ENCODE measurements at regions not wholly inside any gene's neighbourhood (a gene's known extent, or its start where the extent isn't known, plus 50 kb on each side); places are given as distances from the start of the nearest gene placed in this dataset.

GRCh38 chr2:57597940-57598339 lies 448.7 kb upstream of the VRK2 start:
- no peaks in the 10 kb centered on the region; the same call in 1 of the 2 replicates for H3K23me2 ChIP-seq (ENCODE audit: low read depth, low read length)
- no peak for DNase-seq (ENCODE audit: low read depth in 1 of 2, low spot score in 2 of 2)
- H3K27ac ChIP-seq (ENCODE audit: low read depth, low read length): no peak overlapping the region
- no peaks in the 10 kb centered on the region for H4K20me1 ChIP-seq (replicated peaks in 1 of 2; ENCODE audit: control insufficient read depth in 1 of 2, insufficient read depth in 2 of 2, low read length in 2 of 2)
- no peak overlapping the region for H3K4ac ChIP-seq (replicated peaks; ENCODE audit: insufficient read length, low read depth, low read length)
- H2AK5ac ChIP-seq (ENCODE audit: low read depth, low read length): no peak overlapping the region
- 70% methylated on average over 1 of the region's 1 CpG; no CpG with 5 or more reads in 1 of the 2 experiments for WGBS, 2 experiments (ENCODE audit: extremely low coverage in 1 of 2, insufficient coverage in 1 of 2, insufficient read length in 1 of 2, insufficient replicate concordance in 2 of 2, low coverage in 1 of 2, low lambda C conversion rate in 2 of 2, missing lambda C conversion rate in 1 of 2)
- FAIRE-seq: no peak
- no peak overlapping the region for H4K8ac ChIP-seq (ENCODE audit: extremely low read depth, insufficient read depth, low read length)
- H2BK5ac ChIP-seq (ENCODE audit: low read depth, low read length): no peak overlapping the region
- no peaks in the 10 kb centered on the region for H3K27me3 ChIP-seq (replicated peaks in 1 of 4; ENCODE audit: control insufficient read depth in 3 of 4, extremely low read depth in 1 of 4, insufficient read depth in 3 of 4, low read length in 3 of 4)
- H3K23ac ChIP-seq (ENCODE audit: insufficient read length): no peak overlapping the region
- no peak overlapping the region for H3K18ac ChIP-seq (ENCODE audit: extremely low read depth, low read length)
- no peaks in the 10 kb centered on the region for H3K79me2 ChIP-seq (ENCODE audit: control insufficient read depth in 1 of 2, insufficient read depth in 2 of 2, low read length in 2 of 2)
- no peak overlapping the region for H3K9ac ChIP-seq (replicated peaks in 1 of 4; ENCODE audit: extremely low read depth in 1 of 4, low read depth in 3 of 4, low read length in 3 of 4)
- no peak overlapping the region for H4K91ac ChIP-seq (replicated peaks; ENCODE audit: insufficient read length, low read length)
- H2BK120ac ChIP-seq (replicated peaks; ENCODE audit: low read depth, low read length): no peak overlapping the region
- H3K4me3 ChIP-seq (ENCODE audit: extremely low read depth in 1 of 4, insufficient read depth in 2 of 4, low read depth in 3 of 4, low read length in 4 of 4): no peak overlapping the region
- H3K14ac ChIP-seq (ENCODE audit: insufficient read length): no peak overlapping the region
- no peak overlapping the region for H3K4me2 ChIP-seq (ENCODE audit: insufficient read depth in 1 of 2, low read depth in 2 of 2, low read length in 2 of 2)
- peaks cover 0 to 7% (median 0%) of the 10 kb centered on the region in 4 experiments; a peak in 1 of 7 replicates for H3K4me1 ChIP-seq (replicated peaks in 1 of 4; ENCODE audit: control insufficient read depth in 3 of 4, insufficient read depth in 4 of 4, low read length in 3 of 4)
- no peak overlapping the region for H2BK15ac ChIP-seq (ENCODE audit: low read length)
- no peak overlapping the region for H3K56ac ChIP-seq (replicated peaks; ENCODE audit: insufficient read length, low read depth, low read length)
- no peaks in the 10 kb centered on the region for H3K9me3 ChIP-seq (ENCODE audit: insufficient read depth in 2 of 2, low read depth in 1 of 2, low read length in 1 of 2)
- no peaks in the 10 kb centered on the region for H3K36me3 ChIP-seq (ENCODE audit: control insufficient read depth in 2 of 4, insufficient read depth in 4 of 4, low read length in 3 of 4)
- no peak overlapping the region for H2BK12ac ChIP-seq (ENCODE audit: low read depth, low read length)
- TF ChIP-seq TAF1 (IDR thresholded peaks at IDR 0.05; ENCODE audit: low read depth, low read length) (no peak), POLR2A (IDR thresholded peaks at IDR 0.05; ENCODE audit: control extremely low read depth in 1 of 2, low read depth in 2 of 2, low read length in 2 of 2) (no peak), TCF12 (IDR thresholded peaks at IDR 0.05; ENCODE audit: low read depth, low read length) (no peak), SP4 (IDR thresholded peaks at IDR 0.05; ENCODE audit: low read length) (no peak), RAD21 (IDR thresholded peaks at IDR 0.05 in 1 of 2, conservative IDR thresholded peaks at IDR 0.05 in 1 of 2; ENCODE audit: low read depth in 2 of 2, low read length in 2 of 2) (0 out of 4 replicates have a peak, but pooled peaks of 1 of the 2 experiments have one; percentile 2), TBP (IDR thresholded peaks at IDR 0.05; ENCODE audit: low read depth, low read length) (no peak)
- H2AFZ ChIP-seq (ENCODE audit: low read length): no peak overlapping the region
- no peak overlapping the region for H4K5ac ChIP-seq (ENCODE audit: insufficient read length, low read depth, low read length)
- POLR2A ChIA-PET (ENCODE audit: partially characterized antibody): no interaction called here
- no peaks in the 10 kb centered on the region for H3K79me1 ChIP-seq (ENCODE audit: low read depth, low read length)
- CTCF ChIA-PET (ENCODE audit: partially characterized antibody): interaction anchor here (1.0 kb wide), 1 partner anchor 155 kb away, joined by 3 read pairs; no protein-coding TSS in a partner anchor
- no peak overlapping the region for H2BK20ac ChIP-seq (ENCODE audit: low read length)

All from H1 (cell line).